SJCRH30 (cell line): ENCODE measurements at regions not wholly inside any gene's neighbourhood (a gene's known extent, or its start where the extent isn't known, plus 50 kb on each side); places are given as distances from the start of the nearest gene placed in this dataset.
"Not testable (repeated sequence)": the region's sequence is repeated elsewhere in the genome, so short reads cannot be mapped to it uniquely, and the experiment has no call there.

ENCODE experiments used
- DNase-seq, 2 experiments: peaks; one replicate each; pipeline ENCODE4 v3.0.0-alpha.2; 2015 to 2020
- H3K27ac ChIP-seq: fragments of 250-450 bp; sonication (Bioruptor Pico); 2 replicates; pipeline ENCODE4 v1.5.1; 2020; ENCODE audit warnings: mild to moderate bottlenecking, moderate library complexity
- H3K27me3 ChIP-seq: fragments of 250-450 bp; sonication (Bioruptor Pico); 2 replicates; pipeline ENCODE4 v1.5.1; 2020; ENCODE audit warnings: mild to moderate bottlenecking, moderate library complexity
- H3K36me3 ChIP-seq: fragments of 250-450 bp; sonication (Bioruptor Pico); 2 replicates; pipeline ENCODE4 v1.5.1; 2020; ENCODE audit warnings: mild to moderate bottlenecking, moderate library complexity
- H3K4me1 ChIP-seq: fragments of 250-450 bp; sonication (Bioruptor Pico); 2 replicates; pipeline ENCODE4 v1.5.1; 2020; ENCODE audit warnings: mild to moderate bottlenecking, moderate library complexity
- H3K4me3 ChIP-seq: fragments of 250-450 bp; sonication (Bioruptor Pico); 2 replicates; pipeline ENCODE4 v1.5.1; 2020; ENCODE audit warnings: mild to moderate bottlenecking, moderate library complexity
- H3K9me3 ChIP-seq: fragments of 250-450 bp; sonication (Bioruptor Pico); replicated peaks from 2 replicates; pipeline ENCODE4 v1.5.1; 2020; ENCODE audit warnings: mild to moderate bottlenecking, moderate library complexity

- Histone ChIP-seq H3K27ac (no peak overlapping the region), H3K36me3 (no peaks in the 10 kb centered on the region), H3K27me3 (peaks cover 2% of the 10 kb centered on the region; the same call in 1 of the 2 replicates), H3K4me1 (no peaks in the 10 kb centered on the region), H3K4me3 (no peak overlapping the region), H3K9me3 (no peaks in the 10 kb centered on the region)
- DNase-seq: no peak
Observed at GRCh38 chr5:131107128-131107527, 57.9 kb downstream of the HINT1 start.

DNA sequence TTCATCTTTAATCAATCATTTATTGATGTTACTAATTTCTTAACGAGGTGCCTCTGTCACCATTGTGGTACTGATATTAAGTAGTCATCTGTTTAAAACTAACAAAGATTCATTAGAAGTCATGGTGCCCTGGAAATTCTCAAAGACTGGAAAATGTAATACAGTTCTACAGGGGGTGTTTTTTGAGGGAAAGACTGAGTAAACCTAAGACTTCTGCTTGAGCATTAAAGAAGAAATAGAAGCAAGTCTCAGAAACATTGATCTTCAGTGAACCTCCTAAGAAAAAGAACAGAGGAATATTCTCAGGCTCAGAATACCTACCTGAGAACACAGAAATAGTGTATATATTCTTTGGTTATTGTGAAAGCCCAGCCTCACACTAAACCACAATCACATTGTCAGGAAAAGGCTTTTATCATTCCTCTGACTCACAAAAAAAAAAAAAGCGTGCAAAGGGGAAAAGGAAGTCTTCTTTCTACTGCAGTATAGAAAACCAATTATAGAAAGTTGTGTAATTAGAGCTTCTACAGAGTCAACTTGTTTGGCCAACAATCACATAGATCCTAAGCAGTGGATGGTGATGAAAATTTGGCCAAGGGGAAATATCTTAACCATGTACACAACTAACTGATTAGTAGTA lies 60.8 kb downstream of the HINT1 start:
- no peaks in the 10 kb centered on the region for H3K4me1 ChIP-seq
- no peak overlapping the region for H3K4me3 ChIP-seq
- no peak for DNase-seq
- no peaks in the 10 kb centered on the region for H3K9me3 ChIP-seq
- H3K27me3 ChIP-seq: peaks cover 6% of the 10 kb centered on the region; the same call in 1 of the 2 replicates
- no peak overlapping the region for H3K27ac ChIP-seq
- H3K36me3 ChIP-seq: no peaks in the 10 kb centered on the region

DNA sequence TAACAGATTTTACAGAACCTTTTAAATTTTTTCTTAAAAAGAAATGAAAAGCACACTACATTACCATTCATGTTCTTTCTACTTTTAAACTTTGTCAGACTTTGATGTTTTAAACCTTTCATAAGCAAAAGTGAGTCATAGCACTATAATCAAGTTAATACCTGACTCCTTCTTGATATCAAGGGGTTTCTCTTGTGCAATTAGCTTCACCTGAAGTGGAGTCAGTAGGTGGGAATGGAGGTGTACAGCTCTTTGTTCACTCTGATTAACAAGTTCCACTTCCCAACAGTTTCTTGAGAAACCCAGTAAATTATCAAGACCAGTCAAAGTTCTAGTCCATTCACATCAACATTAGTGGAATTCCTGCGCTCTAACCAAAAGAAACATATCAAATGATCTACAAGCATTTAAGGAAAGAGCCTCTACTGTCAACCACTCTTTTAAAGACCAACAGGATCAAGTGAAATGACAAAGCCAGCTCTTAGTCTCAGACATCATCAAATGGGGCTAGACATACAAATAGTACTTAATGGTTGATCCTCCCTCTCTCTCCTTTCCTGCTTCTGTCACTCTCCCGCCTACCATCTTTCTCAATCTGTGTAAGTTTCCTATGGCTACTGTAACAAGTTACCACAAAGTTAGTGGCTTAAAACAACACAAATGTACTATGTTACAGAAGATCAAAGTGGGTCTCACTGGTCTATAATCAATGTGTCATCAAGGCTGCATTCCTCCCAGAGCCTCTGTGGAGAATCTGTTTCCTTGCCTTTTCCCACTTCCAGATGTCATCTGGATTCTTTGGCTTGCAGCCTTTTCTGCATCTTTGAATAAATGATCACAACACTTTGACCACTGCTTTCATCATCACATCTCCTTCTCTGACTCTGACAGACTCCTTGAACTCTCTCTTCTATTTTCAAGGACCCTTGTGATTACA lies 68.0 kb downstream of the HINT1 start:
- 0 out of 2 replicates have a peak, but pooled peaks cover 4% of the 10 kb centered on the region for H3K27me3 ChIP-seq
- no peak for DNase-seq
- H3K9me3 ChIP-seq: no peaks in the 10 kb centered on the region
- H3K27ac ChIP-seq: no peak overlapping the region
- H3K4me1 ChIP-seq: no peaks in the 10 kb centered on the region
- no peak overlapping the region for H3K4me3 ChIP-seq
- no peaks in the 10 kb centered on the region for H3K36me3 ChIP-seq

DNA sequence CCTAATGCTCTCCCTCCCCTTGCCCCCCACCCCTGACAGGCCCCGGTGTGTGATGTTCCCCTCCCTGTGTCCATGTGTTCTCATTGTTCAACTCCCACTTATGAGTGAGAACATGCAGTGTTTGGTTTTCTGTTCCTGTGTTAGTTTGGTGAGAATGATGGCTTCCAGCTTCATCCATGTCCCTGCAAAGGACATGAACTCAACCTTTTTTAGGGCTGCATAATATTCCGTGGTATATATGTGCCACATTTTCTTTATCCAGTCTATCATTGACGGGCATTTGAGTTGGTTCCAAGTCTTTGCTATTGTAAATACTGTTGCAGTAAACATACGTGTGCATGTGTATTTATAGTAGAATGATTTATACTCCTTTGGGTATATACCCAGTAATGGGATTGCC lies 69.5 kb downstream of the HINT1 start:
- H3K9me3 ChIP-seq, H3K27me3 ChIP-seq, H3K27ac ChIP-seq, H3K4me1 ChIP-seq, H3K4me3 ChIP-seq, H3K36me3 ChIP-seq, DNase-seq: not testable (repeated sequence)

DNA sequence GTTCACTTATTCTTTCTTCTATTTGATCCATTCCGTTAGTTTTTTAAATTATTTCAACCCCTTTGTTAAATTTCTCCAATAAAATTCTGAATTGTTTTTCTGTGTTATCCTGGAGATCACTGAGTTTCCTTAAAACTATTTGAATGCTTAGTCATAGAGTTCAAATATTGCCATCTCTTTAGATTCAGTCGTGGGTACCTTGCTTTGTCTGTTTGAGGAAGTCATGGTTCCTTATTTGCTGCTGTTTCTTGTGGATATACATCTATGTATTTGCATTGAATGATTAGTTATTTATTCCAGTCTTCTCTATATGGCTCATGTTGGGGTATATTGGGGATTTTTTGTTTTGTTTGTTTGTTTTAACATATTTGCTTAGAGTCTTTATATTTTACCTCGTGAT lies 80.6 kb downstream of the HINT1 start:
- no peaks in the 10 kb centered on the region for H3K27me3 ChIP-seq
- DNase-seq: no peak
- H3K4me1 ChIP-seq: no peaks in the 10 kb centered on the region
- H3K36me3 ChIP-seq: no peaks in the 10 kb centered on the region
- no peaks in the 10 kb centered on the region for H3K9me3 ChIP-seq
- no peak overlapping the region for H3K27ac ChIP-seq
- H3K4me3 ChIP-seq: no peak overlapping the region

GRCh38 chr5:131081913-131082488 lies 83.1 kb downstream of the HINT1 start:
- Histone ChIP-seq H3K27me3 (no peaks in the 10 kb centered on the region), H3K9me3 (no peaks in the 10 kb centered on the region; the same call in 1 of the 2 replicates), H3K4me1 (no peaks in the 10 kb centered on the region), H3K36me3 (no peaks in the 10 kb centered on the region), H3K27ac (no peak overlapping the region), H3K4me3 (no peak overlapping the region)
- DNase-seq: no peak

DNA sequence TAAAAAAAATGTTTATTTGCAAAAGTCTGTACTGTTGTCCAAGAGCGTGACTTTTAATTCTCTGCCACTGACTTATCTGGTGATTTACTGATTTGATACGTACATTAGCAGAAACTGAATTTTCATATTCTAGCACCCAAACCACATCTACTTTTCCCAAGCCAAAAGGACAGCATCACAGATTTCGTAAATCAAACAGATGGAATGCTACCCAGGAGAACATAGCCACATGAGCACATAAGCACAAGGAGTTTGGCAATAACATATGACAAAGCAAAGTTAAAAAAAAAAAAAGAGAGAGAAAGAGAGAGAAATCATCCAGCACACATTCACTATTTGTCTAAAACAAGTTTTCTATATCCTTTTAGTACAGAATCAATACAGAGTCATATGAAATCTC lies 83.7 kb downstream of the HINT1 start:
- H3K36me3 ChIP-seq: no peaks in the 10 kb centered on the region
- H3K27ac ChIP-seq: no peak overlapping the region
- H3K9me3 ChIP-seq: no peaks in the 10 kb centered on the region; the same call in 1 of the 2 replicates
- H3K27me3 ChIP-seq: no peaks in the 10 kb centered on the region
- DNase-seq: no peak
- H3K4me1 ChIP-seq: no peaks in the 10 kb centered on the region
- no peak overlapping the region for H3K4me3 ChIP-seq

DNA sequence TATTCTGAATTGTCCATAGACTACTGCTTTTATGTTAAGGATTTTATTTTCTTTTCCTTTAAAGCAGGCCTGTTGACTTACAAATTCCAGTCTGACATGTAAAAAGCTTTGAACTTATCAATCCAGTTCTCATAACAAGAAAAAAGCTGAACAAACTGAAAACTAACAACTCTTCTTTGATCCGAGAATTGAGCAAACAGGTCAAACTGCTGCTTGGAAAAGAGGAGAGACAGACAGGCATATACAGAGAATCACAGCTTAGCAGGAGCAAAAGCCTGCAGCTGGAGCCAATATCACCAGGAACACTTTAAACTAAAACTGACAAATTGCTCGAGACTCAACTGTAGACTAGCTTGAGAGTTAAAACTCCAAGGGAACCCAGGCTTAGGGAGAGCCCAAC lies 85.8 kb downstream of the HINT1 start:
- no peak overlapping the region for H3K4me3 ChIP-seq
- DNase-seq: no peak
- H3K27ac ChIP-seq: no peak overlapping the region
- H3K36me3 ChIP-seq: no peaks in the 10 kb centered on the region
- no peaks in the 10 kb centered on the region for H3K27me3 ChIP-seq
- H3K9me3 ChIP-seq: no peaks in the 10 kb centered on the region; the same call in 1 of the 2 replicates
- no peaks in the 10 kb centered on the region for H3K4me1 ChIP-seq

DNA sequence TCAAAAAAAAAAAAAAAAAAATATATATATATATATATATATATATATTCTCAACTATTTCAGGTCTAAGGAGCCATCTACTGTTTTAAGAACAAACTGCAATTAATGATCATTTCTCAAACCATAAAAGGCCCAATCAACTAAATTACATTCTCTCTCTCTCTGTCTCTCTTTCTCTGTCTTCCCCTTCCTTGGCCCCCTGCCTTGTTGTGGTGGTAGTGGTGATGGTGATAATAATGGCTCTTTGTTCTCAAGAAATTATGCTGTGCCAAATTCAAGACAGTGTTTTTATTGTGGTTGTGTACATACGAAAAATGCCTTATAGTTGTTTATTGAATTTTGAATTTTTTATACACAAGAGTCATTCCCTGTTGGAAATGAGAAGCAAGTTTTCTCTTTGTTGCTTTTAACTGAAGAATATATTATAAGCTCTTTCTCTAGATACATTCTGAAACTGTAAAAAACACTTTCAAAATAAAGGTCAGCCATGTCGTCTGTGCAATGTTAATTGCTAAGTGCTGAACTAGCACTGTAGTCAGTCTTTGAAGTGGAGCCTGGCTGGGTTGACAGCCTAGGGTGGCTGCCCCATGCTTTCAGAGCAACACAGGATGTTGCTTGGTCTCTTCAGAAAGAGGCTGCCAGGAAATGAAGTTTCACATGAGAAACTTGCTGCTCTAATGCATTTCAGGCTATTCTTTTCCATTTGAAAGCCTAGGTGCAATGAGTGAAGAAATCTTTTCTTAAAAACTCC lies 96.0 kb downstream of the HINT1 start:
- no peak for DNase-seq
- Histone ChIP-seq H3K36me3 (no peaks in the 10 kb centered on the region), H3K4me3 (no peak overlapping the region), H3K4me1 (no peaks in the 10 kb centered on the region), H3K27ac (no peak overlapping the region), H3K9me3 (no peaks in the 10 kb centered on the region), H3K27me3 (no peaks in the 10 kb centered on the region)

DNA sequence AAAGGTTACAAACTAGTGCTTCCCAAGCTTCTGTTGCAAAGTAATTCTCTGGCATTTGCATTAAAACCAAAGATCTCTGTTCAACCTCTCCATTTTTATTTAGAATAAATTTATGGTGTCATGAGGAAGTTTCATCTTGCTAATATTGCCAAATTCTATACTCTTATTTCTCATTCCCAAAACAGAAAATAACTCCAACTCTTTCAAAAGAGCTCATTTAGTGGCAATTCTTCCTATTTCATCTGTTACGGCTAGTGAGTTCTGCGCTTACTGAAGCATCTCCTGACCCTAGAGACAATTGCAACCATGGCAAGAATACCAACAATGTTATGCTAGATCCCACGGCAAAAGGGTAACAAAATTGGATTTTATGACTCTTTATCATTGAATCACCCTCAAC lies 97.0 kb downstream of the HINT1 start:
- Histone ChIP-seq H3K4me3 (no peak overlapping the region), H3K27ac (no peak overlapping the region), H3K27me3 (no peaks in the 10 kb centered on the region), H3K9me3 (no peaks in the 10 kb centered on the region), H3K4me1 (no peaks in the 10 kb centered on the region), H3K36me3 (no peaks in the 10 kb centered on the region)
- no peak for DNase-seq

DNA sequence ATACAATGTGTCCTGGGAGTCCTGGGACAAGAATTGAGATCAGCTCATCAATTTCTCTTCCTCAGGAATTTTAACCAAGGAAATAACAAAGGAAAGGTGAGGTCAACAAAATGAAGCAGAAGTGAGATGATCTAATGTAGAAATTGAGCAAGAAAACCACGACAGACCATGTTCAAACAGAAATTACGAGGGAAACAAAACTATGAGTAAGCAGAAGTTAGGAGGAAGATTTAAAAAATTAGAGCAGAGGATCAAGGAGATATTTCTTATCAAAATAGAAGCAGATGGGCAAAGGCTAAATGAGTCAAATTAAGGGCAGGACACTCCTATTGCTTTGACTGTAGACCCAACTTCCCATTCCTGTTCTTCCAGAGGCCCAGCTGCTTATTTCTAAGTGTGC lies 97.4 kb downstream of the HINT1 start:
- Histone ChIP-seq H3K4me3 (no peak overlapping the region), H3K4me1 (no peaks in the 10 kb centered on the region), H3K9me3 (no peaks in the 10 kb centered on the region), H3K27ac (no peak overlapping the region), H3K36me3 (no peaks in the 10 kb centered on the region), H3K27me3 (no peaks in the 10 kb centered on the region)
- no peak for DNase-seq

DNA sequence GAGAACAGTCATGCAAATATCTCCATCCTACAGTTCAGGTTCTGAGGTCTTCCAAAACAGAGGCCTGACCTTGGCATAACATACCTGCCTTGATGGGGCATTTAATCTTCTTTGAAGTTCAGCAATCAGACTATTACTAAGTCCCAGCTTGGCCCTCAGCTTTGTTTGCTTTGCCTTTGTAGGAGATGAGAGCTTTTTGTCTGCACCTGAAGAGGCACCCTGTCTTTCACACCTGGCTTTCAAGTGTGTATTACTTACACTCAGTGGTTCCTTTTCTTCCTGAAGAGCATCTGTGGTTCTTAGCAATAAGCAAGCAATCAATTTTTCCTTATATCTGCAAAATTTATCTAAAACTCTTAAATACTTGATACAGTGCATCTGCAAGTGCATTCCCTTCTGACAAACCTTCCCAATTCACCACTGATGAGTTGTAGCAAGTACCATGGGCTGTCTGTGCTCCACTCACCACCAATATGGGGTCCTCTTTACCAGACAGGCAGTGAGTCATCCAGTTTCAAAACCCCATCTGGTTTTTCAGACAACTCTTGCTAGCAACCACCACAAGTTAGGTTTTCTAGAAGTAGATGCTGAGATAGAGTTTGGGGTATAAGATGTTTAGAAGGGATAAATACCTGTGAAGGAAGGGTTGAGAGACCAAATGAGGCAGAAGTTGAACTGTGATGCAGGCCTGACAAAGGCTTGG lies 100.2 kb downstream of the HINT1 start:
- Histone ChIP-seq H3K27ac (no peak overlapping the region), H3K4me3 (no peak overlapping the region), H3K9me3 (no peaks in the 10 kb centered on the region), H3K36me3 (no peaks in the 10 kb centered on the region), H3K27me3 (no peaks in the 10 kb centered on the region), H3K4me1 (no peaks in the 10 kb centered on the region)
- DNase-seq: no peak

GRCh38 chr5:131042021-131042789 lies 122.9 kb downstream of the HINT1 start:
- H3K9me3 ChIP-seq: 0 out of 2 replicates have a peak, but pooled peaks cover 6% of the 10 kb centered on the region
- no peak overlapping the region for H3K4me3 ChIP-seq
- no peaks in the 10 kb centered on the region for H3K27me3 ChIP-seq
- H3K27ac ChIP-seq: no peak overlapping the region
- no peak for DNase-seq
- no peaks in the 10 kb centered on the region for H3K4me1 ChIP-seq
- no peaks in the 10 kb centered on the region for H3K36me3 ChIP-seq

DNA sequence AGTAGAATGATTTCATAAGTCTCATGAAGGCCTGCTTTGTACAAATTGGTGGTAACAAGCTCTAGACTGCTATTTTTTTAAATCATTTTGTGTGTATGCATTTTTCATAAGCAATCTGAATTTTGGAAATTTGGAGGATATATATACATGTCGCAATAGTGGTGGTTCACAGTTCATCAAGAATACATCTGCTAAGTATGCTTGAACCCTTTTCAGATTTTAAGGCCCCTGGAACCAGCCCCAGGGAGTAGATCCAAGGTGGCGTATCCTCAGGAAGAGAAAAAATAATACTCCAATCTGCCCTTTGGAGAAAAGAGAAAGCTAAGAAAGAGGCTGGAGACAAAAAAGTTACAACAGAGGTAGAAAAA lies 141.6 kb downstream of the HINT1 start:
- H3K4me3 ChIP-seq: no peak overlapping the region
- DNase-seq: no peak
- no peaks in the 10 kb centered on the region for H3K9me3 ChIP-seq
- no peaks in the 10 kb centered on the region for H3K27me3 ChIP-seq
- H3K36me3 ChIP-seq: no peaks in the 10 kb centered on the region
- no peak overlapping the region for H3K27ac ChIP-seq
- no peaks in the 10 kb centered on the region for H3K4me1 ChIP-seq
